PC-3 (cell line): ENCODE measurements at regions not wholly inside any gene's neighbourhood (a gene's known extent, or its start where the extent isn't known, plus 50 kb on each side); places are given as distances from the start of the nearest gene placed in this dataset.
A peak's percentile ranks its signal among the peaks of the same experiment; 100 is the strongest.

Experiments used
- ATAC-seq: fragments of 200-7000 bp; cut with Tn5 transposase; 2 replicates; pipeline ENCODE4 v1.9.1; 2020; ENCODE audit warnings: mild to moderate bottlenecking, moderate library complexity
- BruUV-seq: library from RNA; stranded (reverse); fragments of 400-500 nt; replicated peaks from 2 replicates; lab custom pipeline; 2021; lab: Mats Ljungman, UMichigan
- CTCF ChIA-PET: fragments of 300-600 bp; sonication (Branson Sonifier 250); formaldehyde crosslinking; loops from one replicate; lab custom pipeline; 2022; ENCODE audit warnings: antibody characterized with exemption; lab: Charles Lee
- POLR2A ChIA-PET: fragments of 300-600 bp; sonication (Branson Sonifier 250); formaldehyde crosslinking; loops from one replicate; lab custom pipeline; 2022; ENCODE audit warnings: antibody characterized with exemption; ENCODE audit not compliant: unreplicated experiment; lab: Charles Lee
- DNase-seq: peaks from one replicate; pipeline ENCODE4 v3.0.0-alpha.2; 2015
- H2AFZ ChIP-seq: fragments of 300-600 bp; sonication (generic); 2 replicates; pipeline ENCODE4 v1.6.0; 2016; ENCODE audit warnings: antibody characterized with exemption, low read length
- H3F3A ChIP-seq: fragments of 300-600 bp; sonication (generic); one replicate; pipeline ENCODE4 v1.6.0; 2017; ENCODE audit warnings: antibody characterized with exemption, low read length, control low read depth, mild to moderate bottlenecking; ENCODE audit not compliant: unreplicated experiment
- H3K27ac ChIP-seq: fragments of 300-600 bp; sonication (generic); 2 replicates; pipeline ENCODE4 v1.5.1; 2016; ENCODE audit warnings: mild to moderate bottlenecking, low read length
- H3K27me3 ChIP-seq: fragments of 300-600 bp; sonication (generic); 2 replicates; pipeline ENCODE4 v1.6.1; 2016; ENCODE audit warnings: low read length, mixed read lengths
- H3K36me3 ChIP-seq: fragments of 300-600 bp; sonication (generic); 2 replicates; pipeline ENCODE4 v1.6.1; 2016; ENCODE audit warnings: low read depth, mixed run types, low read length, mixed read lengths
- H3K4me1 ChIP-seq: fragments of 300-600 bp; sonication (generic); 2 replicates; pipeline ENCODE4 v1.5.1; 2016; ENCODE audit warnings: low read length; ENCODE audit not compliant: insufficient read depth
- H3K4me2 ChIP-seq: fragments of 300-600 bp; sonication (generic); 2 replicates; pipeline ENCODE4 v1.6.0; 2016; ENCODE audit warnings: low read length
- H3K4me3 ChIP-seq: fragments of 300-600 bp; sonication (generic); 2 replicates; pipeline ENCODE4 v1.5.1; 2016; ENCODE audit warnings: mild to moderate bottlenecking, low read length, mixed read lengths
- H3K79me2 ChIP-seq: fragments of 300-600 bp; sonication (generic); 2 replicates; pipeline ENCODE4 v1.6.1; 2017; ENCODE audit warnings: low read length, mixed read lengths
- H3K9ac ChIP-seq: fragments of 300-600 bp; sonication (generic); 2 replicates; pipeline ENCODE4 v1.6.0; 2016; ENCODE audit warnings: mild to moderate bottlenecking, low read length
- H3K9me2 ChIP-seq: fragments of 300-600 bp; sonication (generic); replicated peaks from 2 replicates; pipeline ENCODE4 v1.6.1; 2016; ENCODE audit warnings: mixed run types, low read length, mixed read lengths
- H3K9me3 ChIP-seq: fragments of 300-600 bp; sonication (generic); 2 replicates; pipeline ENCODE4 v1.6.1; 2016; ENCODE audit warnings: low read length, mixed read lengths
- H4K20me1 ChIP-seq: fragments of 300-600 bp; sonication (generic); 2 replicates; pipeline ENCODE4 v1.6.1; 2016; ENCODE audit warnings: low read length, mixed read lengths
- CTCF ChIP-seq: fragments of 300-600 bp; sonication (generic); conservative IDR thresholded peaks from 2 replicates; pipeline ENCODE4 v1.5.1; 2017; ENCODE audit warnings: antibody characterized with exemption, low read depth, mild to moderate bottlenecking, low read length
- EZH2 ChIP-seq: fragments of 300-600 bp; sonication (generic); IDR thresholded peaks from one replicate; pipeline ENCODE4 v1.6.1; 2017; ENCODE audit warnings: antibody characterized with exemption, mild to moderate bottlenecking, low read length; ENCODE audit not compliant: unreplicated experiment
- EZH2phosphoT487 ChIP-seq: fragments of 300-600 bp; sonication (generic); IDR thresholded peaks from 2 replicates; pipeline ENCODE4 v1.6.1; 2018; ENCODE audit warnings: mild to moderate bottlenecking, antibody characterized with exemption, low read length, borderline replicate concordance
- intact Hi-C: fragments of 100-400 bp; cut with micrococcal nuclease; formaldehyde crosslinking; loops from 2 replicates; pipeline ENCODE4 v1.9.0; 2023

- DNase-seq (peak; percentile 64), ATAC-seq (peak; percentile 77)
- Histone ChIP-seq H3K9me2 (no peaks in the 10 kb centered on the region), H3K27ac (no peak overlapping the region), H2AFZ (no peak overlapping the region; the same call in 1 of the 2 replicates), H3K4me2 (no peak overlapping the region), H3K9ac (no peak overlapping the region), H3K79me2 (no peaks in the 10 kb centered on the region), H3K27me3 (no peaks in the 10 kb centered on the region), H3K36me3 (no peaks in the 10 kb centered on the region), H3K4me1 (no peaks in the 10 kb centered on the region), H3F3A (no peaks in the 10 kb centered on the region), H3K4me3 (no peak overlapping the region), H4K20me1 (no peaks in the 10 kb centered on the region), H3K9me3 (no peaks in the 10 kb centered on the region)
- TF ChIP-seq EZH2 (no peak), CTCF (peak; percentile 76)
- intact Hi-C loops = loop anchor here (1.0 to 5.0 kb wide), 4 partner anchors 45 to 286 kb away; no protein-coding TSS in a partner anchor
- no TSS peak for BruUV-seq
- ChIA-PET POLR2A (no interaction called here), CTCF (interaction anchor here (0.6 kb wide), 1 partner anchor 206 kb away, joined by 7 read pairs; no protein-coding TSS in a partner anchor)
Observed at GRCh38 chr11:22920939-22921565, 60.8 kb upstream of the CCDC179 start.

- no peaks in the 10 kb centered on the region for H3F3A ChIP-seq
- no TSS peak for BruUV-seq
- POLR2A ChIA-PET = no interaction called here
- intact Hi-C loops = loop anchor here (5.0 kb wide), 2 partner anchors 190 to 285 kb away; no protein-coding TSS in a partner anchor
- ATAC-seq = no peak
- H3K9me2 ChIP-seq = no peaks in the 10 kb centered on the region
- H3K9ac ChIP-seq = no peak overlapping the region
- no peaks in the 10 kb centered on the region for H4K20me1 ChIP-seq
- no peaks in the 10 kb centered on the region for H3K9me3 ChIP-seq
- DNase-seq = no peak
- no peaks in the 10 kb centered on the region for H3K36me3 ChIP-seq
- H3K27ac ChIP-seq = no peak overlapping the region
- no peak overlapping the region for H2AFZ ChIP-seq
- no peak for TF ChIP-seq EZH2
- no peak for TF ChIP-seq CTCF
- TF ChIP-seq EZH2phosphoT487 = no peak
- H3K4me2 ChIP-seq = no peak overlapping the region
- CTCF ChIA-PET = no interaction called here
- no peaks in the 10 kb centered on the region for H3K27me3 ChIP-seq
- no peak overlapping the region for H3K4me3 ChIP-seq
- no peaks in the 10 kb centered on the region for H3K4me1 ChIP-seq
- H3K79me2 ChIP-seq = no peaks in the 10 kb centered on the region
Observed at GRCh38 chr11:22922672-22923071, 62.4 kb upstream of the CCDC179 start.

- H3F3A ChIP-seq = no peaks in the 10 kb centered on the region
- H3K4me2 ChIP-seq = no peak overlapping the region
- H2AFZ ChIP-seq = no peak overlapping the region
- no peaks in the 10 kb centered on the region for H3K79me2 ChIP-seq
- no peaks in the 10 kb centered on the region for H3K4me1 ChIP-seq
- no peaks in the 10 kb centered on the region for H3K9me2 ChIP-seq
- intact Hi-C loops = loop anchor here (5.0 kb wide), 2 partner anchors 189 to 284 kb away; no protein-coding TSS in a partner anchor
- no peaks in the 10 kb centered on the region for H3K9me3 ChIP-seq
- ChIA-PET POLR2A (no interaction called here), CTCF (no interaction called here)
- no TSS peak for BruUV-seq
- TF ChIP-seq EZH2 (no peak), CTCF (no peak), EZH2phosphoT487 (no peak)
- H4K20me1 ChIP-seq = no peaks in the 10 kb centered on the region
- no peak overlapping the region for H3K27ac ChIP-seq
- peak; percentile 68 for ATAC-seq
- peak; percentile 30 for DNase-seq
- H3K36me3 ChIP-seq = no peaks in the 10 kb centered on the region
- H3K4me3 ChIP-seq = no peak overlapping the region
- no peak overlapping the region for H3K9ac ChIP-seq
- H3K27me3 ChIP-seq = no peaks in the 10 kb centered on the region
Observed at GRCh38 chr11:22923561-22923960, 63.3 kb upstream of the CCDC179 start.
